ENCODE measurements at regions not wholly inside any gene's neighbourhood (a gene's known extent, or its start where the extent isn't known, plus 50 kb on each side); places are given as distances from the start of the nearest gene placed in this dataset.

- Histone ChIP-seq H3K27ac (ENCODE audit: low read depth) (no peak overlapping the region), H3K4me1 (ENCODE audit: insufficient read depth) (no peaks in the 10 kb centered on the region), H3K4me3 (ENCODE audit: low read depth, low read length) (no peak overlapping the region), H3K36me3 (ENCODE audit: insufficient read depth) (no peaks in the 10 kb centered on the region)
- no peak for DNase-seq (ENCODE audit: extremely low spot score)
- WGBS: 55% methylated on average over 3 of the region's 3 CpGs
These were observed 81.2 kb upstream of the GPM6B start for GRCh38 chrX:13898083-13898482.

GRCh38 chrX:13897566-13897965 is 80.7 kb upstream of the GPM6B start:
- no peak for DNase-seq (ENCODE audit: extremely low spot score)
- Histone ChIP-seq H3K36me3 (ENCODE audit: insufficient read depth) (no peaks in the 10 kb centered on the region), H3K4me1 (ENCODE audit: insufficient read depth) (no peaks in the 10 kb centered on the region), H3K4me3 (ENCODE audit: low read depth, low read length) (no peak overlapping the region), H3K27ac (ENCODE audit: low read depth) (no peak overlapping the region)
- WGBS: 53% methylated on average over 4 of the region's 4 CpGs

- H3K4me1 ChIP-seq (ENCODE audit: insufficient read depth): no peaks in the 10 kb centered on the region
- H3K4me3 ChIP-seq (ENCODE audit: low read depth, low read length): no peak overlapping the region
- 60% methylated on average over 5 of the region's 5 CpGs for WGBS
- H3K27ac ChIP-seq (ENCODE audit: low read depth): no peak overlapping the region
- DNase-seq (ENCODE audit: extremely low spot score): no peak
- H3K36me3 ChIP-seq (ENCODE audit: insufficient read depth): no peaks in the 10 kb centered on the region
These were observed 78.1 kb upstream of the GPM6B start for GRCh38 chrX:13894888-13895565.

DNA sequence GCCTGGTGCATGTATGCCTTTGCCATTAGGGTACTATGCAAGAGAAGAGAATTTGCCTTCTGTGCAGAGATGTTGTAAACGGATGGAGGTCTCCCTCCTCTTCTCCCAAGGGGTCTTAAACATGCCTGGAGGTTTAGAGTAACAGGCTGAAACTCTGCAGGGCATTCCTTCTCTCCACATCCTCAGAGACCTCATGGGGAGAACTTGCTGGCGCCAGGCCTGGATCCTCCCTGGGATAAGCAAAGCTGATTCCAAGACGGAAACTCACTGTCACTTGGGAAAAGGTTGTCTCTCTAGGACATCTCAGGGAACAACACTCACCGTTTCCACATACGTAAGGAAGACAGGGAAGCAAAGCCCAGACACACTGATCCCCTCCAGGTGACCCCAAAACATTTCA is 76.9 kb upstream of the GPM6B start:
- Histone ChIP-seq H3K4me1 (ENCODE audit: insufficient read depth) (no peaks in the 10 kb centered on the region), H3K27ac (ENCODE audit: low read depth) (no peak overlapping the region), H3K4me3 (ENCODE audit: low read depth, low read length) (no peak overlapping the region), H3K36me3 (ENCODE audit: insufficient read depth) (no peaks in the 10 kb centered on the region)
- 70% methylated on average over 5 of the region's 5 CpGs for WGBS
- DNase-seq (ENCODE audit: extremely low spot score): no peak

DNA sequence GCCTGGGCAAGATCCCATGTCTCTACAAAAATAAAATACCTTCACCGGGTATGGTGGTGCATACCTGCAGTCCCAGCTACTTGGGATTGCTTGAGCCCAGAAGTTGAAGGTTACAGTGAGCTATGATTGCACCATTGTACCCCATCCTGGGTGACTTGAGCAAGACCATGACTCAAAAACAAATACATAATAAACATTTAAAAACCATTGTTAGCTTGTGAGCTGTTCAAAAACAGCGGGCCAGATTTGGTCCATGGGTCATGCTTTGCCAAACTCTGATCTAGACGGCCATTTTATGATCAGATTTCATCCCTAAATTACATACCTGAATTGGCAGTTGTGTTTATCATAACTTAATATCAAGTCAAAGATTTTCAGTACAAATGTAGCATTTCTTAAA is 76.0 kb upstream of the GPM6B start:
- no peak for DNase-seq (ENCODE audit: extremely low spot score)
- Histone ChIP-seq H3K4me3 (ENCODE audit: low read depth, low read length) (no peak overlapping the region), H3K27ac (ENCODE audit: low read depth) (no peak overlapping the region), H3K4me1 (ENCODE audit: insufficient read depth) (no peaks in the 10 kb centered on the region), H3K36me3 (ENCODE audit: insufficient read depth) (no peaks in the 10 kb centered on the region)
- WGBS: 93% methylated on average over 3 of the region's 3 CpGs

DNA sequence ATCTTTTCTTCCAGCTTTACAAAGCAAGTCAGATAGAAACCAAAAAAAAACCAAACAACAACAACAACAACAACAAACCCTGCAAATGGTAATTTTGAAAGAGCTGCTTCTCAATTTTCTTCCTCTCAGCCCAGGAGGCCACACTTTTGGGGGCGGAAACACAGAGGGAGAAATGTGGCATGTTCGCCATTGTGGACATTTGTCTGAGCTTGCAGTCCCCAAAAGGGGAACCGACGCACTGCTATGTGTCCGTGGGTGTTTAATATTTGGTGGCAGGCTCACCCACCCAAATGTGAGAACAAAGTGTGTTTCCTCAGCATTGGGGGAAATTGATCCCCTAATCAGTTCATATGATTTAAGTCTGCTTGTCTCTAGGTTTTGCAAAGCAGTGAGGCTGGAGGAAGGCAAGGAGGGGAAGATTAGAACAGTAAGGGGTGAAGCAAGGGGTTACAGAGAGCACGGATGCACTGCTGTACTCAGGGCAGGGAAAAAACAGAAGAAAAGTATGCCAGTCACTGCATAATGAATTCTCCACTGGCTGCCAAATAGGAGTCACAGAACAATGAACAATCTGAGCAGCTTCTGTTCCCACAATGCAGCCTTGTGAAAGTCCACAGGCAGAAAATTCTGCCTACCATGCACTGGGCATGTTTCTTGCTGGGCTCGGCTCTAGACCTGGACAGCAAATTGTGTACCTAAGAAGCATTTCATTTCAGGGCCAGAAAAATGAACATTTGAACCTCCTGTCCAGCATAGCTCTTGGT is 74.7 kb upstream of the GPM6B start:
- WGBS: 73% methylated on average over 7 of the region's 7 CpGs
- H3K4me1 ChIP-seq (ENCODE audit: insufficient read depth): no peaks in the 10 kb centered on the region
- no peaks in the 10 kb centered on the region for H3K36me3 ChIP-seq (ENCODE audit: insufficient read depth)
- no peak overlapping the region for H3K27ac ChIP-seq (ENCODE audit: low read depth)
- DNase-seq (ENCODE audit: extremely low spot score): no peak
- H3K4me3 ChIP-seq (ENCODE audit: low read depth, low read length): no peak overlapping the region

DNA sequence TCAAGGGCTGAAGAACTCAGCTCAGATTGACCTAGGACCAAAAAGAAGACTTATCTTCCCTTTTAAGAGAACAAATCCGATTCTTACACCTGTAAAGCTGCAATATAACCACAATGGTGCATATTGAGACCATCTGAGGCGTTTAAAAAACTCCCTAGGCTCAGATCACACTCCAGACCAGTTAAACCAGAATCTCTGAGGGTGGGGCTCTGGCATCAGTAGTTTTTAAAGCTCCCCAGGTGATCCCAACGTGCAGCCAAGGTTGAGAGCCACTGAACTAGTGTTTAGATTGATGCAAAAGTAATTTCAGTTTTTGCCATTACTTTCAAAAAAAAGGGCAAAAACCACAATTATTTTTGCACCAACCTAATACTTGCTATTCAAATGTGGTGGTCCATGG is 73.9 kb upstream of the GPM6B start:
- Histone ChIP-seq H3K4me1 (ENCODE audit: insufficient read depth) (no peaks in the 10 kb centered on the region), H3K36me3 (ENCODE audit: insufficient read depth) (no peaks in the 10 kb centered on the region), H3K27ac (ENCODE audit: low read depth) (no peak overlapping the region), H3K4me3 (ENCODE audit: low read depth, low read length) (no peak overlapping the region)
- WGBS: 88% methylated on average over 3 of the region's 3 CpGs
- DNase-seq (ENCODE audit: extremely low spot score): no peak

DNA sequence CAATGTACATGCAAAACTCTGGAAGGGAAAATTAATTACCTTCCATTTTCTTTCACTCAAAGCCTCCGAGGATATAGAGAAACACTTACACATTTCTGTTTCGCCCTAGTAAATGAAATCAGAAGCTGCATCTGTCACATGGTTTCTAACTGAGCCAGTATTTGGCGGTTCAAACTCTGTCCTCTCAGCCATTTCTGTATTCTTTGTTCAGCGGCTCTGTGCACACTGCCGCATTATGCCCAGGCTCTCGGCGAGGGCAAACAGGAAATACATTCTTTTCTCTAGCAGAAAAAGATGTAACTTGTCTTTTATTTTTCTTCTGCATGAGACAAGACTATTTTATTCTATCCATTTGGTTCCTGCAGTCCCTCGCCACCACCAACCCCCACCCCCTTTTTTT is 71.4 kb upstream of the GPM6B start:
- Histone ChIP-seq H3K4me1 (ENCODE audit: insufficient read depth) (no peaks in the 10 kb centered on the region), H3K27ac (ENCODE audit: low read depth) (no peak overlapping the region), H3K4me3 (ENCODE audit: low read depth, low read length) (no peak overlapping the region), H3K36me3 (ENCODE audit: insufficient read depth) (no peaks in the 10 kb centered on the region)
- 73% methylated on average over 8 of the region's 8 CpGs for WGBS
- no peak for DNase-seq (ENCODE audit: extremely low spot score)

DNA sequence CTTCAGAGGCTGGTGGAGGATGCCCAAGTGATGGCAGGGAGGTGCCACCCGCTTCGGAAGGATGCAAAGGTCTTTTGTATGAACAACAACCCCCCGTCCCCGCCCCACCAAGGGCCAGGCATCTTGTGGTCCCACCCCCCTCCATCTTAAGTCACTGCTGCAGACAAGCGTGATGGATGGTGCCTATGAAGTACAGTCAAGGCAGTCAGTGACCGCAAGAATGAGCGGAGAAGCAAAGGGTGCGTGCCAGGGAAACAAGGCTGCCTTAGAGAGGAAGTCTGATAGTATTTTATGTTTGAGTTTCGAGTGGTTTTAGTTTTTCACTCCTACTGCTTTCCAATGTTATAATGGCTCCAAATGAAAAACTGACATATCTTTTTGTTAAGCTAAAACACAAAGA is 68.7 kb upstream of the GPM6B start:
- Histone ChIP-seq H3K4me3 (ENCODE audit: low read depth, low read length) (no peak overlapping the region), H3K4me1 (ENCODE audit: insufficient read depth) (no peaks in the 10 kb centered on the region), H3K36me3 (ENCODE audit: insufficient read depth) (no peaks in the 10 kb centered on the region), H3K27ac (ENCODE audit: low read depth) (no peak overlapping the region)
- WGBS: 95% methylated on average over 9 of the region's 9 CpGs
- no peak for DNase-seq (ENCODE audit: extremely low spot score)

DNA sequence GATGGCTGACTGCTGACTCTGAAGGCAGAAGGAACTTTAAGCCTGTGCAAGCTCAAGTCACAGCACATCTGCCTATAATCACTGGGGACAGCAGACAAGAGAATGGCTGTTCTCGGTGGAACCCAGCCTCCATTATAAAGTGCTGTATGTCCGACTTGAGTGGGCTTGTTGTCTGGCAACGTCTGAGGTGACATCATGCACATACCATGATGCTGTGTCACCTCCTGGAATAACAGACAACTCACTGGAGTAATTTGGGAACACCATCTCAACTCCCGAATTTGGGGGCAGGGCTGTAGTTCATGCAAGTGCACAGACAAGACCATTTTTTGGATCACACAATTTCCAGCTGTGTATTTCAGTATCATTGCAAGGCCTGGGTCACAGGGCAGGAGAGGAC is 59.8 kb upstream of the GPM6B start:
- Histone ChIP-seq H3K4me1 (ENCODE audit: insufficient read depth) (no peaks in the 10 kb centered on the region), H3K36me3 (ENCODE audit: insufficient read depth) (no peaks in the 10 kb centered on the region), H3K27ac (ENCODE audit: low read depth) (no peak overlapping the region), H3K4me3 (ENCODE audit: low read depth, low read length) (no peak overlapping the region)
- 49% methylated on average over 4 of the region's 4 CpGs for WGBS
- DNase-seq (ENCODE audit: extremely low spot score): no peak

DNA sequence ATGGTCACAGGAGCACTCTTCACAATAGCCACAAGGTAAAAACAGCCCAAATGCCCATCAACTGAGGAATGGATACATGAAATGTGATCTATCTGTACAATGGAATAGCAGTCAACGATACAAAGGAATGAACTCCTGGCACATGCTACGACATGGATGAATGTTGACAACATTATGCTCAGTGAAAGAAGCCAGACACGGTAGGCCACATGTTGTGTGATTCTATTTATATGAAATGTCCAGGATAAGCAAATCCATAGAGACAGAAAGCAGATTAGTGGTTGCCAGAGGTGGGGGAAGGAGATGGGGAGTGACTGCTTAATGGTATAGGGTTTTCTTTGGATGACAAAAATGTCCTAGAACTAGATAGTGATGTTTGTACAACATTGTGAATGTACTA is 58.7 kb upstream of the GPM6B start:
- 27% methylated on average over 3 of the region's 3 CpGs for WGBS
- Histone ChIP-seq H3K4me3 (ENCODE audit: low read depth, low read length) (no peak overlapping the region), H3K36me3 (ENCODE audit: insufficient read depth) (no peaks in the 10 kb centered on the region), H3K27ac (ENCODE audit: low read depth) (no peak overlapping the region), H3K4me1 (ENCODE audit: insufficient read depth) (no peaks in the 10 kb centered on the region)
- DNase-seq (ENCODE audit: extremely low spot score): no peak

DNA sequence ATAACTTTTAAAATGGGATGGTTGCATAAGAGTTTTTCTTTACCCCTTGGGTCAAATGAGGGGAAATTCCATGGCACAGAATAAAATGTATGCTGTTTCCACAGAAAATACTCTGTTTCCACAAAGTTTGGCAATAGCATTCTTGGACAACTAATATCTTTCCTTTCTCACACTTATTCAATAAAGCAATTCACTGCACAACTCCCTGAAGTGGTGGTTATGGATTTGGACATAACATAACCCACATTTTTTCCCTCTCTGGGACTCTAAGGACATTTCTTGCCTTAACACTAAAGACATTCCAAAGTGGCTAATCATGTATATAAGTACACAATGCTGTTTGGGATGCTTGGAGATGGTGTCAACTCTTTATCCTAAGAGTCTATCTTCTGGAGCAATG is 51.7 kb upstream of the GPM6B start:
- Histone ChIP-seq H3K27ac (ENCODE audit: low read depth) (no peak overlapping the region), H3K36me3 (ENCODE audit: insufficient read depth) (no peaks in the 10 kb centered on the region), H3K4me3 (ENCODE audit: low read depth, low read length) (no peak overlapping the region), H3K4me1 (ENCODE audit: insufficient read depth) (no peaks in the 10 kb centered on the region)
- no peak for DNase-seq (ENCODE audit: extremely low spot score)

Data from urinary bladder (tissue), 3 donors.